ENCODE measurements at regions not wholly inside any gene's neighbourhood (a gene's known extent, or its start where the extent isn't known, plus 50 kb on each side); places are given as distances from the start of the nearest gene placed in this dataset.

DNA sequence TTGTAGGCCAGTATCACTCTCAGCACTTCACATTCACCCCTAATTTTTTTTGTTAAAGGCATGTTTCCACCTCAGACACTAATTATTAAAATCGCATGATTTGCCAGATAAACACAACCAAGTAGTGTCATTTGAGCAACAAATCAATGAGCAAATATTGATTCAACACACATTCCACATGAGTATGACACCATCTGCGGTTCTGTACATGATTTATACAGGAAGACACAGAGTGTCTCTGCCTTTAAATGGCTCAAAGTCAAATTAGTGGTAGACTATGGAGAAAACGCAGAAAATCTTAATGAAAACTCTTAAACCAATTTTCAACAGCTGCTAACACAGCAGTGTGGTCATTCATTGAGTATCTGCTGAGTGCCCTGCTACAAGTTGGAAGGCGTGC, 300.2 kb downstream of the SOX4 start:
- TF ChIP-seq, protein P1, sequence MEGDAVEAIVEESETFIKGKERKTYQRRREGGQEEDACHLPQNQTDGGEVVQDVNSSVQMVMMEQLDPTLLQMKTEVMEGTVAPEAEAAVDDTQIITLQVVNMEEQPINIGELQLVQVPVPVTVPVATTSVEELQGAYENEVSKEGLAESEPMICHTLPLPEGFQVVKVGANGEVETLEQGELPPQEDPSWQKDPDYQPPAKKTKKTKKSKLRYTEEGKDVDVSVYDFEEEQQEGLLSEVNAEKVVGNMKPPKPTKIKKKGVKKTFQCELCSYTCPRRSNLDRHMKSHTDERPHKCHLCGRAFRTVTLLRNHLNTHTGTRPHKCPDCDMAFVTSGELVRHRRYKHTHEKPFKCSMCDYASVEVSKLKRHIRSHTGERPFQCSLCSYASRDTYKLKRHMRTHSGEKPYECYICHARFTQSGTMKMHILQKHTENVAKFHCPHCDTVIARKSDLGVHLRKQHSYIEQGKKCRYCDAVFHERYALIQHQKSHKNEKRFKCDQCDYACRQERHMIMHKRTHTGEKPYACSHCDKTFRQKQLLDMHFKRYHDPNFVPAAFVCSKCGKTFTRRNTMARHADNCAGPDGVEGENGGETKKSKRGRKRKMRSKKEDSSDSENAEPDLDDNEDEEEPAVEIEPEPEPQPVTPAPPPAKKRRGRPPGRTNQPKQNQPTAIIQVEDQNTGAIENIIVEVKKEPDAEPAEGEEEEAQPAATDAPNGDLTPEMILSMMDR (IDR thresholded peaks at IDR 0.05; ENCODE audit: insufficient read depth, low read length, missing control alignments), result no peak
- ChIA-PET POLR2A (interaction anchor here (0.6 kb wide), 1 partner anchor 17 kb away, joined by 3 read pairs; no protein-coding TSS in a partner anchor), CTCF (no interaction called here)
- no peak for DNase-seq (ENCODE audit: low read depth, low spot score)
- no peak overlapping the region for H3K4me3 ChIP-seq (ENCODE audit: low read depth, low read length)

DNA sequence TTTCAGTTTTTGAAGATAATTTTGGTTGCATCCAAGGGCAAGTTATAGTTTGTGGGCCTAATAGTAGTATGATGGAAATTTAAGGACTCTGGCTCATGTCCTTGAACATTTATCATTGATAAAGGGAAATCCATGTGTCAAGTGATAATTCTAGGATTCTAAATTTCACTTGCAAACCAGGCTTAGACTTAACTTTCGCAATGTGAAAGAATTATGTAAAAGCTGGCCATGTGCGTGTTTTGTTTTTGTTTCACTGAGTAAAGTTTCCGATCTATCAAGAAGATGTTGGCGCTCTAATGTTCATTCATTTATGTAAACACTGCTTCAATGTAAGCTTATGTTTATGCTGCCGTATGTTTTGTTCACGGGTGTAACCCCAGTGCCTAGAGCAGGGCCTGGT, 302.0 kb downstream of the SOX4 start:
- POLR2A ChIA-PET, result no interaction called here

DNA sequence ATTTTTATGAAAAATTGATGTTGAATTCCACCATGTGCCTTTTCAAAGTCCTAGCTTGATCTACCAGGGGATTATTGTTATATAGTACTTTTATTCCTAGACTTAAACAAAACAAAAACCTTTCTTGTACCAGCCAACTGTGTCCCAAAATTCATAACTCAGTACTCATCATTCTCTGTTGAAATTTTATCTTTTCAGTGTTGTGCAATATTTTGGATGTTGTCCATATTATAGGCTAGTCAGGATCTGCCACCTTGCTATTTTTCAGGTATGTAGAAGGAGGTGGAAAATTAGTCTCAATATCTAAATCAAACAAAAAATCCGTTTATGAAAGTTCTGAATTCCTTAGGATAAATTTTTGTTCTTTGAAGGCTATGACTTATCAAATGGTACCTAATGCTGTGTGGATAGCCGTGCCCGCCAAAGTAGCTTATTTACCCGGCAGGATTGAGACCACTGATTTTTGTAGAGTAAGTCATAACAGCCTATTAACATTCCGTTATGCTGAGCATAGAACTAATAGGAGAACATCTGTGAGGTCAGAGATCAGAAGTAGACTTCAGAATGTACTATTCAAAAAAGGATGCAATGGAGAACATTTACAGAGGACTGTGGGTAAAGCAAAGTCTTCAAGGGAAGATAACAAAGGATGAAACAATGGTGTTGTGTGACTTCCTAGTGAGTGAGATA, 304.7 kb downstream of the SOX4 start:
- ChIA-PET POLR2A (no interaction called here), CTCF (interaction anchor here (0.9 kb wide), 1 partner anchor 12 kb away, joined by 3 read pairs; no protein-coding TSS in a partner anchor)
- TF ChIP-seq, protein P1 (IDR thresholded peaks at IDR 0.05; ENCODE audit: insufficient read depth, low read length, missing control alignments), result no peak
- H3K4me3 ChIP-seq (ENCODE audit: low read depth, low read length), result no peak overlapping the region
- no peak for DNase-seq (ENCODE audit: low read depth, low spot score)

More for the DNA sequence above, 302.0 kb downstream of the SOX4 start:
- CTCF ChIA-PET, result no interaction called here
- no peak for DNase-seq (ENCODE audit: low read depth, low spot score)
- no peak overlapping the region for H3K4me3 ChIP-seq (ENCODE audit: low read depth, low read length)
- TF ChIP-seq, protein P1 (IDR thresholded peaks at IDR 0.05; ENCODE audit: insufficient read depth, low read length, missing control alignments), result no peak

DNA sequence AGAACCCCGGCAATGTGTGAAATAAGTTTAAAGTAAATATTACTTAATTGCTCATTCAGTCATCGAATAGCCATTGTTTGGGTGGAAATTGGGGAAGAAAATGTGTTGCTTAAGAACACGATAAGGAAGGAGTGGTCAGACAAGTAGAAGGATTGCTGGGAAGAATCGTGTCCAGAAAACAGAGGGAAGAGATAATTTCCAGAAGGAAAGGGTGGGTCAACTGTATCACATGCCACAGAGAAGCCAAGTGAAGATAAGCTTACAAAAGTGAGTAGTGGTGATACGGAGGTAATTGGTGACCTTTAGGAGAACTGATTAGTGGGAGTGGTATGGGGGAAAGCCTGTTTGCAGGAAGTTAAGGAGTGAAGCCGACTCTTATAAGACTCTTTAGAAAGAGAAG, 306.2 kb downstream of the SOX4 start:
- ChIA-PET CTCF (no interaction called here), POLR2A (no interaction called here)
- TF ChIP-seq, protein P1 (IDR thresholded peaks at IDR 0.05; ENCODE audit: insufficient read depth, low read length, missing control alignments), result no peak
- DNase-seq (ENCODE audit: low read depth, low spot score), result no peak
- H3K4me3 ChIP-seq (ENCODE audit: low read depth, low read length), result no peak overlapping the region

DNA sequence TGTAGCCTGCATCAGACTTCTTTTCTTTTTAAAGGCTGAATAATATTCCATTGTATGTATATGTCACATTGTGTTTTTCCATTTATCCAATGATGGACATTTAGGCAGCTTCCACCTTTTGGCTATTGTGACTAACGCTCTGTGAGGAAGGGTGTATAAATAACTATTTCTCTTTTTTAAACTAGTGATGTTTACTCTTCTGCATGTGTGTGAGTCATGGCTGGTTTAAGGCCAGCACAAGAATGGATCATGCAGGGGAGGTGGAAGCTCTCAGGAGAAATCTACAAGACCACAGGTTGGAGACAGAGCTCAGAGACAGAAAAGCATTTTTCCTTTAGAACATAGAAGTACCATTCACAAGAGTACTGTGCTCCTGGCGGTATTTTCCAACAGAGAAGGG, 307.2 kb downstream of the SOX4 start:
- H3K4me3 ChIP-seq (ENCODE audit: low read depth, low read length), result no peak overlapping the region
- no peak for DNase-seq (ENCODE audit: low read depth, low spot score)
- TF ChIP-seq, protein P1 (IDR thresholded peaks at IDR 0.05; ENCODE audit: insufficient read depth, low read length, missing control alignments), result no peak
- POLR2A ChIA-PET, result no interaction called here
- CTCF ChIA-PET, result interaction anchor here (1.0 kb wide), 1 partner anchor 304 kb away, joined by 3 read pairs; no protein-coding TSS in a partner anchor

DNA sequence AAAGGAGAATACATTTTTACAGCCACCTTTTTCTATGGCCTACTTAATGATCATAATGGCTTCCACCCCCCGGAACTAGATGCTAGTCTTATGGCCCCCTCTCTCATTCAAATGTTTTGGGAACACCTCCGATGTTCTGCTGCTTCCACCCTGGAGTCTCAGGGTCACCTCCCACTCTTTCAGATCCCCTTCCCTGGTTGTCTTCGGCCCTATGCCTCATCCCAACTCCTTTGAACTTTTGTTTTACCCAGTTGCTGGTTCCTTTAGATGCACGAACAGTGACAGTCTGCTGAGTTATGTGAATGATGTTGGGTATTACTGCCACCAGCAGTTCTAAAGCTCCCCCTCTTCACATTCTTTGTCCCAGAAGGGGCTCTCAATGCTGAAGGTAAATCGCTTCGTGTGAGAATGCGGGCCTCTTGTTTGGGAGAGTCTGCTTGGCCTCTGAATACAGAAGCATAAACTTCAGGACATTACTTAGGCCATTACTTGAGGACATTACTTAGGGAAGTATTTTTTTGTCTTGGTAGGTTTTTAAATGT, 309.1 kb downstream of the SOX4 start:
- CTCF ChIA-PET, result no interaction called here
- POLR2A ChIA-PET, result no interaction called here
- TF ChIP-seq, protein P1 (IDR thresholded peaks at IDR 0.05; ENCODE audit: insufficient read depth, low read length, missing control alignments), result no peak
- no peak overlapping the region for H3K4me3 ChIP-seq (ENCODE audit: low read depth, low read length)
- no peak for DNase-seq (ENCODE audit: low read depth, low spot score)

All from AG04449 (cell line).